ENCODE measurements at regions not wholly inside any gene's neighbourhood (a gene's known extent, or its start where the extent isn't known, plus 50 kb on each side); places are given as distances from the start of the nearest gene placed in this dataset.
"Not testable (repeated sequence)": the region's sequence is repeated elsewhere in the genome, so short reads cannot be mapped to it uniquely, and the experiment has no call there.

DNA sequence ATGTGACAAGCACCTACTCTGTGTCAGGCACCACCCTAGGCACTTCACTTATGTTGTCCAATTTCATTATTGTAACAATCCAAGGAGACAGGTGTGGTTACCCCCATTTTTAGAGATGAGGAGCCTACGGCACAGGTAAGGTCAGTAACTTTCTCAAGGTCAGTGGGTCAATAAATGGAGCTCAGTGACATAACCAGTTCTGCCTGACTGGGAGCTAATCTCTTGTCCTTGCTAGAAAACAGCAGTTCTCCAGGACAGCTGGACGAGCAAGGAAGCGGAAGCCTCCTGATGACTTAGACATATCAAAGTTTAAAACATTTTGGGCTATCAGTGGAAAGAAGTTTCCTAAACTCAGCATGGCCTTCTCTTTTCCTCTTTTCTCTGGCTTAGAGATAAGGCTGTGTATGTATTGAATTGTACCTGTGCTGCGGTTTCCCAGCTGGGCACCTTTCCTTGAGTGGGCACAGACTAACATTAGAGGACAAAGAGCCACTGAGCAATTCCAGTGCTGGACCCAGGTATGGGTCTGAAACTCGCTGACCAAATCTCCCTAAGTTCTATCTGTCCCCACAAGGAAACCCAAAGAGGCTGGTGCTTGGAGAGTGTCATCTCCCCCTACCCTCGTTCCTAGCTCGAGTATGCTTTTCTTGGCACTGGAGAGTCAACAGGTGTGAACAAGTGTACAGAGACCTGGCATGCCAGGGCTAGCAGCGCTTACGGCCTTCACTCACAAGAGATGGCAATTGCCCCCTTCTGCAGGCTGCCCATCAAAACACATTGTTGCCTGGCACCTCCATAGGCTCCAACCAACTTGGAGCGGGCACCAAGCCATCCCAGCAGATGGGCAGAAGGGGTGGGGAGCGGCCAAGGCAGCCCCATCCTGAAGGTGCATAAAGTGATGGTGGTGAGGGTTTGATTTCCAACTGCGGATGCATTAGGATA lies 456.1 kb upstream of the PROX1 start:
- no peak for DNase-seq (ENCODE audit: low read depth in 2 of 2)

DNA sequence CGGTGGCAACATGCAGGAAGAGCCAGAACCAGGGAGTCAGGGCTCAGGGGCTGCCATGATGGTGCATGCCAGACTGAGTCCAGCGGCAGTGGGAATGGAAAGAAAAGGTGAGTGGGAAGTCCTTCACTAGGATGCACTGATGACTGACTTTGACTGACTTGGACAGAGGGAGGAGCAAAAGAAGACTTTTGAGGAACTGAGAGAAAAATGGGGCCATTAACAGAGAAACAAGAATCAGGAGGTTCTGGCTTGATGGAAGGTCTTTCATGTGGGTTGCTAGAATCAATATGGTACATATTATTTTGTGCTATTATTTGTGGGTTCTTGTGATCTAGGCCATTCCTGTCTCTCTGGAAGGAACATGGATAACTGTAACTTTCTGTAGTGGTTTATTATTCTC lies 454.6 kb upstream of the PROX1 start:
- DNase-seq (ENCODE audit: low read depth in 2 of 2) = no peak

GRCh38 chr1:213535679-213536078 lies 452.1 kb upstream of the PROX1 start:
- DNase-seq (ENCODE audit: low read depth in 2 of 2) = no peak

DNA sequence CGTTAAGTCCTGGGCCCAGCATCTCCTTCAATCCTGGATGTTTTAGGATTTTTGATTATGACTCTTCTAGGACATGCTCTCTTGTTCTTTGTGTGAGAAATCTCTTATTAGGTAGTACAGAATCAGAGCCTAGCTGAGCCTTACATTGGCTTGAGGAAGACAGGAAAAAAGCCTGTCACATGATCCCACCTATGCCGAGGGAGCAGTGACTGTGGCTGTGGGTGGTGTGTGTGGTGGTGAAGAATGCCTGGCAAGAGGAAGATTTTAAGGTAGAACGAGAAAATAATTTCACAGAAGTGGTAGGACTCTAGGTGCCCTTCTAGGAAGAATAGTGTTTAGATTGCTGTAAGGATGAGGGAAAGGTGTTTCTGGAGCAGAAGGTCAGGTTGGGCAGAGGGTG lies 449.5 kb upstream of the PROX1 start:
- DNase-seq (ENCODE audit: low read depth in 2 of 2) = no peak

- DNase-seq (ENCODE audit: low read depth in 2 of 2) = no peak
Measured at GRCh38 chr1:213539464-213539863, 448.3 kb upstream of the PROX1 start.

DNA sequence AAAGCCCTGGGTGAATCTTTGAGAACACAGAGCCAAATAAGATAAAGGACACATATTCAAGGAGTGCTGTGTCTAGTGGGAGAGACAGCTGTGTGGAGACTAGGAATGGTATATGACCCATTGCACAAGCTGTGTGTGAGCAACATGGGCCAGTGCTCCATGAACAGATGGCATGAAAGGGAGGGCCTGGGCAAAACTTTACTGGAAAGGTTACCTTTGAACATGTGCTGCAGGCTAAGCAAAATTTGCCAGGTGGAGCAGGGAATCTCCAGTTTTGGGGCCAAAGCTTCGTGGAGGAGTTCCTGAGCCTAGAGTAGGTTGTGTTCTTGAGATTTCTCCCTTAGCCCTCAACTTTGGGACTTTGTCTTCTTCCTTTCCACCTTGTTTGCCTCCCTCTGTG lies 446.1 kb upstream of the PROX1 start:
- DNase-seq (ENCODE audit: low read depth in 2 of 2) = no peak

GRCh38 chr1:213545181-213545580 lies 442.6 kb upstream of the PROX1 start:
- DNase-seq (ENCODE audit: low read depth in 2 of 2) = not testable (repeated sequence)

- no peak for DNase-seq (ENCODE audit: low read depth in 2 of 2)
Measured at GRCh38 chr1:213549982-213550381, 437.8 kb upstream of the PROX1 start.

GRCh38 chr1:213550804-213551203 lies 437.0 kb upstream of the PROX1 start:
- DNase-seq (ENCODE audit: low read depth in 2 of 2) = no peak

GRCh38 chr1:213552045-213552444 lies 435.7 kb upstream of the PROX1 start:
- DNase-seq (ENCODE audit: low read depth in 2 of 2) = no peak

GRCh38 chr1:213560226-213560625 lies 427.5 kb upstream of the PROX1 start:
- no peak for DNase-seq (ENCODE audit: low read depth in 2 of 2)

- DNase-seq (ENCODE audit: low read depth in 2 of 2) = no peak
Measured at GRCh38 chr1:213561870-213562269, 425.9 kb upstream of the PROX1 start.

DNA sequence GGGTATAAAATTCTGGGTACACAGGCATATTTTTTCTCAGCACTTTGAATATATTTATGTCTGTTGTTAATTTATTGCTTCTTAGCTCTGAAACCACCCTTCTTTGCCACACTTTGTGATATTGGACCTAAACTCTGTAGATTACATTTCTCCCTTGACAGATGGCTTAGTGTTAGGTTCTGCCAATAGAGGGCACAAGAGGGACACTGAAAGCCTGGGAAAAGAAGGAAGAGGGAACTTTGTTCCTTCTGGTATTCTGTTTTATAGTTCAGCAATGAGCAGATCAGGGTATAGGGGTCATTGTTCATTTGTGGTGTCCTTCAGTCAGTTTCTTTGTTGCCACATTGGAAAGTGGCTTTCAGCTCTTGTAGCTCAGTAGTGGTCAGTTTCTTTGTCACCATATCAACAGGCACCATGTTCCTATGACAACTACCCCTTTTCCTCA lies 423.5 kb upstream of the PROX1 start:
- DNase-seq (ENCODE audit: low read depth in 2 of 2) = no peak

DNA sequence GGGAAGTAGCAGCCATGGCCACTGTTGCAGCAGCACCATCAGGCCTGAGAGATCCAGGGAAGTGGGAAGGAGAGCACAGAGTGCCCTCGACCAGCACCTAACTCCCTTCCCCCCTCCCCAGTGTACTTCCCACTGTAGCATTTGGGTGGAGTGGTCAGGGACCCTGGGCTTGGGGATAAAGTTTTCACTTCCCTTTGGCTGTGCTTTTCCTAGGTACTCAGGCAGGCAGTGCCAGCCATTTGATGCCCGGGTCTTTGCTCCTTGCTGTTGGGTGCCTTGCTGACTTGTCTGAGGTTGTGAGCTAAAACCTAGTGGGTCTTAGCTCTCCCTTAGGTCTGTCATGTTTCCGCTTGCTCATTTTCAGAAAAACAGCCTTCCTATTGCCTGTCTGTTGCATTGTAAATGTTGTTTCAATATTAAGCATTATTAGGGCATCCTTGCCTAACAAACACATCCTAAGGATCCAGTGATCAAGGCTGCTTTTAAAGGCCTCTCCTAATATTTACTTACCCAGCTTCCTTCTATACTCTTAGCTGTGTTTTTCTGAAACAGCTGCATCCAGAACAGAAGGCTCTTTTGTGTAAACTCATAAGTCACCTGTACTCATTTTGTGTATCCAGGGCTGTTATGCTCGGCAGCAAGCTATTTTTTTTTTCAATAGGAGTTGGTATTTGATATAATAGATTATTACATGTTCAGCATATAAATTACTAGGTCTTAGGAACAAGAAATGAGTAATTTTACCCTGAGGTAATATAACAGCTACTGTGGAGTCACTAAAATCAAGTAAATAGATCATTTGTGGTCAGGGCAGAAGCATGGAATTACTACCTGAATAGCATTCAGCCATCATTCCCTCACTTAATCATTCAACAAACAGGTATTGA lies 418.6 kb upstream of the PROX1 start:
- no peak for DNase-seq (ENCODE audit: low read depth in 2 of 2)

DNA sequence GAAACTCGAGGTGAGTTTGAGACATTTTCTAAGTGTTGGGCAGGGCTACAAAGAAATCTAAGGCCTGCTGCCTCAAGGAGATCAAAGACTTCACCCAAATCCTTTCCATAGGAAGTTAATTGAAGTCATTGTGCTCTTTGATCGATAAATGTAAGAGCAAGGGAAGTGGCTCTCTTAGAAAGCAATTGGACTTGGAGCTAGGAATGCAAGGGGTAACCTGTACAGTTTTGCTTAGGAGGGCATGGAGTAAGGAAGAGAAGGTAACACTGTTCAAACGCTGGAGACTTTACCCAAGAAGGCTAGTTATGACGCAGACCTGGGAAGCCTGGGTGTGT lies 418.0 kb upstream of the PROX1 start:
- DNase-seq (ENCODE audit: low read depth in 2 of 2) = no peak

DNA sequence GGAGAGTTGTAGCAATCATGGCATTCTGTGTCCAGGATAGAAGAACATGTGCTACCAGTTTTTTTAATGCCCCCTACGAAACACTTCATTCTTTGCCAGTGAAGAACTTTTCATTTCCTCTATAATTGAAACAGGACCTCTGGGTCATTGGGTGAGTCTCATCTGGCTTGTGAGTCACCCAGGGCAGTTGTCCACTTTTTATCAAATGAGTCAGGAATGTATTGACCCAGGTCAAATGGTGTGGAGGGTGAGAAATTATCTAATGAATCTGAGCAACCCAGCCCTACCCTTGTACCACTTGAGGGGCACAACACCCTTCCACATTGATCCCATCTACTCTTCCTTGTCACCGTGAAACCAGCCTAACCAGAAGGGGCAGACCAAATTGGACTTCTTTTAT lies 417.3 kb upstream of the PROX1 start:
- no peak for DNase-seq (ENCODE audit: low read depth in 2 of 2)

- DNase-seq (ENCODE audit: low read depth in 2 of 2) = no peak
Measured at GRCh38 chr1:213571419-213571818, 416.4 kb upstream of the PROX1 start.

DNA sequence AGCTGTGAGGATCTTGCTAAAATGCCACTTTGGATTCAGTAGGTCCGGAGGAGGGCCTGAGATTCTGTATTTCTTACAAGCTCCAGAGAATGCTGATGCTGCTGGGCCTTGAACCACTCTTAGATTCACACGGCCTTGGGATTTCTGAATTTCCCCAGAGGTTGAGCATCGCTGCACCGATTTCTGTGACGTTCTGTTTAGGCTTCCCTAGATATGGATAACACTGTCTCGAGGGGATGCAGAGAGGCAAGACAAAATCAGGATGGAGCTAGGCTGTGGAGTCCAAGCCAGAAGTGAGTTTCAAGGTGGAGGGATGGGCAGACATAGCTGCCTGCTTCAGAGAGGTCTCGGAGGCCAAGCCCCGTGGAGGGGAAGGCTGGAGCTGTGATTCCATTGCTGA lies 415.9 kb upstream of the PROX1 start:
- no peak for DNase-seq (ENCODE audit: low read depth in 2 of 2)

DNA sequence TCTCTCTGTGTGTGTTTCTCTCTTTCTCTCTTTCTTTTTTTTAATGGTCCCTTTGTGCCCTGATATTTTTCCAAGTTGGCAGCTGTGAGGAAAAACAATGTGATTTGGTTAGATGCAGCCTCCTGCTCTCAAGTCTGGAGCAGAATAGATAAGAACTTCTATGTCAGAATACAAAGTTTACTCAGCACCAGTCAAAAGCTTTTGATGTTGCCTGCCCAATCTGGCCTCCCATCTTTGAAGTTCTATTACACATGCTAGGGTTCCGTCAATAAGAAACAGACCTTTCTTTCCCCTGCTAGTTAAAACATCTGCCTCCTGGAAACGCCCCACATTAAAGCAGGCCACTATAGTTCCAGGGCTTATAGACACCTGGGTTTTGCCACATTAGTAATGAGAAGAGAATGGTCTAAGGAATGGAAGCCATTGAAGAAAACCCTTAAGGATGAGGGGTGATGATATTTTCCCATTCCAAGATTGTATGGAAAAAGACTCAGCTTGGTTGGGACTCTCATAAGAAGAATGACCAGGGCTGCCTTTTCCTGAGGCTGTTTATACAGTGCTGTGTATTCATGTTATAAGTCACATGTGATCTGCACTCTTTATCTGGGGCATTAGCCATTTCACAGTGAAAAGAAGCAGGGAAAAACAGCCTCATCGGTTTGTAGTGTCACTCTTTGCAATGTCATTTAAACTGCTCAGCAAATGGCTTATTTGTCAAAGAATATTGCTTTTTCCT lies 414.7 kb upstream of the PROX1 start:
- DNase-seq (ENCODE audit: low read depth in 2 of 2) = no peak

DNA sequence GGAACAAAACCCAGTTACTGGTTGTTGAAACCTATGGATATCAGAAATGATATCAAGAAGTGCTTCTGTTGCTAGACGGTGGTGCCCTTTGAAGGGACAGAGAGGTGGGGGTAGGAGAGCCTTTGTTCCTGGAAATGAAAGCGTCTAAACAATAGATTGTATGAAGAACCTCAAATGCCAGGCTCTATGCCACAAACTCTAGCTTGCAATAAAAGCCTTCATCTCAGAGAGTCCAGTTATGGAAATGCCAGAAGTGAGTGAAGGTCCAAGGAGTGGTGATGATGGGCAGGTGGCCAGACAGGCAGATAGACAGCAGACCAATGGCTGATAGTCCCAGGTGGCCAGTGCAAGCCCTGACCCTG lies 414.1 kb upstream of the PROX1 start:
- no peak for DNase-seq (ENCODE audit: low read depth in 2 of 2)

DNA sequence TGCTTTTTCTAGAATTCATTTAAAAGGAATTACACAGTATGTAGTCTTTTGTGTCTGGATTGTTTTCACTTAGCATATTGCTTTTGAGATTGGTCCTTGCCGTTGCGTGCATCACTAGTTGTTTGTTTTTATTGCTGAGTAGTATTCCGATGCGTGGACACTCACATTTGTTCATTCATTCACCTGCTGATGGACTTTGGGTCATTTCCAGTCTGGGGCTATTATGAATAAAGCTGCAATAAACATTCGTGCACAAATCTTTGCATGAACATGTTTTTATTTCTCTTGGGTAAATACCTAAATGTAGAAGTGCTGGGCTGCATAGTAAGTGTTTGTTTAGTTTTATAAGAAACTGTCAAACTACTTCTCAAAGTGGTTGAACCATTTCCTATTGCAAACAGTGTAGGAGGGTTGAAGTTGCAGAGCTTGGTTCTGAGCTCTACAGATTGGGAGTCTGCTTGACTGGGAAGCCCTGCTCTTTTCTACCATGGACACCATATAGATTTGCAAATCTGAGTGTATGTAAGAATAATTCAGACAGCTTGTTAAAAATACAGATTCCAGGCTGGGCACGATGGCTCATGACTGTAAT lies 404.7 kb upstream of the PROX1 start:
- DNase-seq (ENCODE audit: low read depth in 2 of 2) = no peak

GRCh38 chr1:213584272-213584671 lies 403.5 kb upstream of the PROX1 start:
- no peak for DNase-seq (ENCODE audit: low read depth in 2 of 2)
